ENCODE measurements at regions not wholly inside any gene's neighbourhood (a gene's known extent, or its start where the extent isn't known, plus 50 kb on each side); places are given as distances from the start of the nearest gene placed in this dataset.
"Not testable (repeated sequence)": the region's sequence is repeated elsewhere in the genome, so short reads cannot be mapped to it uniquely, and the experiment has no call there.

DNA sequence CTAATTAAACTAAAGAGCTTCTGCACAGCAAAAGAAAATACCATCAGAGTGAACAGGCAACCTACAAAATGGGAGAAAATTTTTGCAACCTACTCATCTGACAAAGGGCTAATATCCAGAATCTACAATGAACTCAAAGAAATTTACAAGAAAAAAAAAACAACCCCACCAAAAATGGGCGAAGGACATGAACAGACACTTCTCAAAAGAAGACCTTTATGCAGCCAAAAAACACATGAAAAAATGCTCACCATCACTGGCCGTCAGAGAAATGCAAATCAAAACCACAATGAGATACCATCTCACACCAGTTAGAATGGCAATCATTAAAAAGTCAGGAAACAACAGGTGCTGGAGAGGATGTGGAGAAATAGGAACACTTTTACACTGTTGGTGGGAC lies 100.7 kb downstream of the GPX5 start:
- DNase-seq (ENCODE audit: low spot score); H3K4me1 Mint-ChIP-seq (ENCODE audit: unreplicated experiment); H3K9me3 Mint-ChIP-seq (ENCODE audit: unreplicated experiment); H3K27ac Mint-ChIP-seq (ENCODE audit: unreplicated experiment); H3K36me3 Mint-ChIP-seq (ENCODE audit: low read depth, unreplicated experiment); H3K27me3 Mint-ChIP-seq (ENCODE audit: unreplicated experiment); H3K4me3 Mint-ChIP-seq (ENCODE audit: unreplicated experiment): not testable (repeated sequence)

DNA sequence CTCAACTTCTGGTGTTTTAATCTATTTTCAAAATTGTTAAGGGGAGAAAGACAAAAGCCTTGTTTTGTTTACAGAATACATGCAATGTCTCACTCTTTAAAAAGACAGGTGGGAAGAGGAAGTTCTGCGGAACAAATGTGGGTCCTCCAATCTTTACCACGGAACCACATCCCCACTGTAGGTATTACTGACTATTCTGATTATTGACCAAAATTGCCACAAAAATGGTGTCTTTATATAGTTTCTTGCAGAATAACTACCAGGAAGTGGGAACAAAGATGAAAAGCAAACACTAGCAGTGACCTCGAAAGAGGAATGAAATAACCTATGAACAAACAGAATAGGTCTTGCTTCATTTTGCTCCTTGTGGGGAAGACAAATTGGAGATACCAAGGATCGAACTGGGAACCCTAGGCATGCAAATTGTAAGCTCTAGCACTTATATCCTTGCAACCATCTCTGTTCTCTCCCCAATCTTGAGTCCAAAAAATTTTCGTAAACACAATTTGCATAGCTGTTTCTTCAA lies 106.7 kb downstream of the GPX5 start:
- Mint-ChIP-seq H3K27me3 (ENCODE audit: unreplicated experiment) (peaks cover 17% of the 10 kb centered on the region), H3K9me3 (ENCODE audit: unreplicated experiment) (no peaks in the 10 kb centered on the region), H3K4me1 (ENCODE audit: unreplicated experiment) (peaks cover 14% of the 10 kb centered on the region), H3K27ac (ENCODE audit: unreplicated experiment) (no peak overlapping the region), H3K36me3 (ENCODE audit: low read depth, unreplicated experiment) (no peaks in the 10 kb centered on the region), H3K4me3 (ENCODE audit: unreplicated experiment) (no peak overlapping the region)
- TF ChIP-seq, protein P1, sequence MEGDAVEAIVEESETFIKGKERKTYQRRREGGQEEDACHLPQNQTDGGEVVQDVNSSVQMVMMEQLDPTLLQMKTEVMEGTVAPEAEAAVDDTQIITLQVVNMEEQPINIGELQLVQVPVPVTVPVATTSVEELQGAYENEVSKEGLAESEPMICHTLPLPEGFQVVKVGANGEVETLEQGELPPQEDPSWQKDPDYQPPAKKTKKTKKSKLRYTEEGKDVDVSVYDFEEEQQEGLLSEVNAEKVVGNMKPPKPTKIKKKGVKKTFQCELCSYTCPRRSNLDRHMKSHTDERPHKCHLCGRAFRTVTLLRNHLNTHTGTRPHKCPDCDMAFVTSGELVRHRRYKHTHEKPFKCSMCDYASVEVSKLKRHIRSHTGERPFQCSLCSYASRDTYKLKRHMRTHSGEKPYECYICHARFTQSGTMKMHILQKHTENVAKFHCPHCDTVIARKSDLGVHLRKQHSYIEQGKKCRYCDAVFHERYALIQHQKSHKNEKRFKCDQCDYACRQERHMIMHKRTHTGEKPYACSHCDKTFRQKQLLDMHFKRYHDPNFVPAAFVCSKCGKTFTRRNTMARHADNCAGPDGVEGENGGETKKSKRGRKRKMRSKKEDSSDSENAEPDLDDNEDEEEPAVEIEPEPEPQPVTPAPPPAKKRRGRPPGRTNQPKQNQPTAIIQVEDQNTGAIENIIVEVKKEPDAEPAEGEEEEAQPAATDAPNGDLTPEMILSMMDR (IDR thresholded peaks at IDR 0.05; ENCODE audit: unreplicated experiment), result no peak
- DNase-seq (ENCODE audit: low spot score), result no peak

DNA sequence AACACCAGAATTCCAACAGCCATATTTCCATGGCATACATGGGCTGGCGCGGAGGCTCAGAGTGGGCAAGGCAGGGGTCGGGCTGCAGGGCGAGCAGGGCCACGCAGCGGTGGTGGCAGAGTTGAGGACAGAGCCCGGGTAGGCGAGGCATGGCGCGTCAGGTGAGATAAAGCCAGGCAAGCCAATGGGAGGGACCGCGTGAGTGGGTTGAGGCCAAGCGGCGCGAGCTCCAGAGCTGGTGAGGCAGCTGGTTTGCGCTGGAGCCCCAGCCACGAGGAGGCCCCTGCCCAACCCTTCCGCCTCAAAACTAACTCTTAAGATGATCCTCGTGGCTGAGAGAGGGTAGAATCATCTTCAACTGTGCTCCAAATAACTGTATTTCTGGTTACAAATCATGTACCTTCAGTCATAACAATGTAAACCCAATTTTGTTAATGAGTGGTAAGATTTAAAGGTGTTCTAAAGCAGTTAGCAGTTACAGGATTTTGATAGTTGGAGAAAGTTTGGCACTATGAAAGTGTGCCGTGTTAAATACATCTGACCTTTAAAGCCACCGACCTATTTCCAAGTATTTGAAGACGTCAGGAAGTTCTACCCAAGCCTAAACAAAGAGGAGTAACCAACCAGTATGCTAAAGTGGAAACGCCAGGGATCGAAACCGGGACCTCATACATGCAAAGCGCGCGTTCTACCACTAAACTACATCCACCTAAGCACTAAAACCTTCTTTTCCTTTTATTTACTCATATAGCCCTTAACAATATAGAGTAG lies 107.9 kb downstream of the GPX5 start:
- no peaks in the 10 kb centered on the region for H3K9me3 Mint-ChIP-seq (ENCODE audit: unreplicated experiment)
- peaks cover 14% of the 10 kb centered on the region for H3K4me1 Mint-ChIP-seq (ENCODE audit: unreplicated experiment)
- peak overlapping the region; percentile 73 for H3K4me3 Mint-ChIP-seq (ENCODE audit: unreplicated experiment)
- no peak for DNase-seq (ENCODE audit: low spot score)
- H3K36me3 Mint-ChIP-seq (ENCODE audit: low read depth, unreplicated experiment), result no peaks in the 10 kb centered on the region
- H3K27me3 Mint-ChIP-seq (ENCODE audit: unreplicated experiment), result peaks cover 17% of the 10 kb centered on the region
- TF ChIP-seq, protein P1 (IDR thresholded peaks at IDR 0.05; ENCODE audit: unreplicated experiment), result no peak
- H3K27ac Mint-ChIP-seq (ENCODE audit: unreplicated experiment), result no peak overlapping the region

DNA sequence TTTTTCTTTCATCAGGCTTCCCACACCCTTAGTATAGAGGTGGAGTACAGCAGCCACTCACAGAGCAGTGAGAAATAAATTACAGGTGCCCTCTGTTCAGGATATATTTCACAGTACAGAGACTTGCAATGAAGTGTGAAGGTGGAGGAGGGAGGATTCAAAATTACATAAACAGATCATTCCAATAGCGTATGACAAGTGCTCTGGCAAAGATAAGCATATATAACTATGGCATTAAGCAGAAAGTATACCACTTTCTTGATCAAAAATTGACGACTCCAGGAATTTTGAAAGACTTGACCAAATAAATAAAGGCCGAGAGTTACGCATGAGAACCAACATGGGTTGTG lies 108.7 kb downstream of the GPX5 start:
- H3K36me3 Mint-ChIP-seq (ENCODE audit: low read depth, unreplicated experiment), result no peaks in the 10 kb centered on the region
- no peak for DNase-seq (ENCODE audit: low spot score)
- peaks cover 17% of the 10 kb centered on the region for H3K27me3 Mint-ChIP-seq (ENCODE audit: unreplicated experiment)
- peaks cover 14% of the 10 kb centered on the region for H3K4me1 Mint-ChIP-seq (ENCODE audit: unreplicated experiment)
- TF ChIP-seq, protein P1 (IDR thresholded peaks at IDR 0.05; ENCODE audit: unreplicated experiment), result no peak
- peak overlapping the region; percentile 88 for H3K4me3 Mint-ChIP-seq (ENCODE audit: unreplicated experiment)
- H3K9me3 Mint-ChIP-seq (ENCODE audit: unreplicated experiment), result no peaks in the 10 kb centered on the region
- H3K27ac Mint-ChIP-seq (ENCODE audit: unreplicated experiment), result no peak overlapping the region

DNA sequence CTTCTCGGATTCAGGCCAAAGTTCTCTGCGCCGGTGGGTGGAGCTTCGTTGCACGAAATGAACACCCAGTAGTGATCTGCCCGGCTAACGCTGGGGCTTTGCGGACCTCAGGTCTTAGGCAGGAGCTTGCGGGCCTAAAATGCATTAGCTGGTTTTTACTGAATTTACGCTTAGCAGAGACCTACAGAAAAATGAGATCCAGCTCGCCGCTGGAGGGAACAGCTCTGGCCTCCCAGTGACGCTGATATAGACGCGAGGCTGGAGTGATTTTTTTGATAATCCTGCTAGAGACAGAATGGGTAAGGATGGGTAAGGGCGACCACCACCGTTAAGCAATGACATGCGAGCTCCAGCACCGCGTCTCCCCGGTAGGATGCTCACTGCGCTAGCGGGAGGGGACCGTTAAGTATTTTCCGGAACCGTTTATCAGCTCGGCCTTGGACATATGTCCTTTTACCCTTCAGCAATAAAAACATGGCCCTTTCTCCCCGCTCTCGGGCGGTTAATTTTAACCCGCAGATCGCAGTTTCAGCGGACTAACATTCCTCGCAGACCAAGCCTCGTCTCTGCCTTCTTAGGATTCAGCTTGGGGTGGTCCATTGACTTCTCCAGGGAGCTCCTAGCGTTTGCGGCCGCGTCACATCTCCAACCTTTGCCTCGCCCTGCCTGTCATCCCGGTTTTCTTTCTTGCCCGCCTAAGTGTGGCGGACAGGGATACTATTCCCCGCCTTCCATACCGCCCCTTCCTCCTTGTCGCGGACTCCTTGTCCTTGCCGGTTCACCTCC lies 109.3 kb downstream of the GPX5 start:
- H3K27ac Mint-ChIP-seq (ENCODE audit: unreplicated experiment), result no peak overlapping the region
- peak; percentile 47 for DNase-seq (ENCODE audit: low spot score)
- peaks cover 17% of the 10 kb centered on the region for H3K27me3 Mint-ChIP-seq (ENCODE audit: unreplicated experiment)
- H3K4me3 Mint-ChIP-seq (ENCODE audit: unreplicated experiment), result peak overlapping the region; percentile 88
- H3K9me3 Mint-ChIP-seq (ENCODE audit: unreplicated experiment), result no peaks in the 10 kb centered on the region
- peaks cover 14% of the 10 kb centered on the region for H3K4me1 Mint-ChIP-seq (ENCODE audit: unreplicated experiment)
- TF ChIP-seq, protein P1 (IDR thresholded peaks at IDR 0.05; ENCODE audit: unreplicated experiment), result no peak
- no peaks in the 10 kb centered on the region for H3K36me3 Mint-ChIP-seq (ENCODE audit: low read depth, unreplicated experiment)

Data from endothelial cell (in vitro differentiated cells).